AG04449 (cell line): ENCODE measurements at regions not wholly inside any gene's neighbourhood (a gene's known extent, or its start where the extent isn't known, plus 50 kb on each side); places are given as distances from the start of the nearest gene placed in this dataset.
A peak's percentile ranks its signal among the peaks of the same experiment; 100 is the strongest.

Experiments
- CTCF ChIA-PET: fragments of 350-600 bp; formaldehyde crosslinking; extraction: SDS; loops from one replicate; lab custom pipeline; 2021; ENCODE audit warnings: antibody characterized with exemption; lab: Yijun Ruan, JAX
- POLR2A ChIA-PET: fragments of 400-600, 350-600 bp; formaldehyde crosslinking; extraction: SDS; loops from one replicate; lab custom pipeline; 2020; ENCODE audit warnings: antibody characterized with exemption, inconsistent platforms; lab: Yijun Ruan, JAX
- DNase-seq: peaks from one replicate; pipeline ENCODE4 v3.0.0-alpha.2; 2010; ENCODE audit warnings: low read depth, low spot score
- H3K4me3 ChIP-seq: 2 replicates; pipeline ENCODE4 v1.5.1; 2011; ENCODE audit warnings: low read depth, mild to moderate bottlenecking, control low read depth, low read length
- CTCF ChIP-seq: IDR thresholded peaks from one replicate; pipeline ENCODE4 v1.5.1; 2011; ENCODE audit warnings: mild to moderate bottlenecking, moderate library complexity, low read length, control low read depth, inconsistent platforms; ENCODE audit not compliant: insufficient read depth; ENCODE audit errors: missing control alignments

- no peak overlapping the region for H3K4me3 ChIP-seq
- no peak for DNase-seq
- ChIA-PET CTCF (interaction anchor here (0.9 kb wide), 1 partner anchor 10 kb away, joined by 3 read pairs; no protein-coding TSS in a partner anchor), POLR2A (no interaction called here)
- no peak for TF ChIP-seq CTCF
Measured at GRCh38 chr5:98243972-98244371, 529.5 kb upstream of the RGMB start.

- POLR2A ChIA-PET, result interaction anchor here (0.7 to 1.0 kb wide), 2 partner anchors 35 to 93 kb away, joined by 3 to 4 read pairs; no protein-coding TSS in a partner anchor
- CTCF ChIA-PET, result no interaction called here
- H3K4me3 ChIP-seq, result no peak overlapping the region
- peak; percentile 86 for DNase-seq
- no peak for TF ChIP-seq CTCF
Measured at GRCh38 chr5:98248949-98249348, 524.5 kb upstream of the RGMB start.

GRCh38 chr5:98258939-98259338 is 514.5 kb upstream of the RGMB start:
- no peak overlapping the region for H3K4me3 ChIP-seq
- ChIA-PET POLR2A (no interaction called here), CTCF (no interaction called here)
- TF ChIP-seq CTCF, result no peak
- DNase-seq, result no peak

GRCh38 chr5:98259595-98259994 is 513.9 kb upstream of the RGMB start:
- no peak for TF ChIP-seq CTCF
- ChIA-PET CTCF (no interaction called here), POLR2A (no interaction called here)
- no peak overlapping the region for H3K4me3 ChIP-seq
- no peak for DNase-seq

- CTCF ChIA-PET, result no interaction called here
- no peak overlapping the region for H3K4me3 ChIP-seq
- DNase-seq, result no peak
- no peak for TF ChIP-seq CTCF
- POLR2A ChIA-PET, result no interaction called here
Measured at GRCh38 chr5:98263084-98263483, 510.4 kb upstream of the RGMB start.

GRCh38 chr5:98268162-98268860 is 505.2 kb upstream of the RGMB start:
- POLR2A ChIA-PET, result no interaction called here
- CTCF ChIA-PET, result interaction anchor here (1.2 kb wide), 1 partner anchor 63 kb away, joined by 3 read pairs; no protein-coding TSS in a partner anchor
- TF ChIP-seq CTCF, result no peak
- DNase-seq, result no peak
- H3K4me3 ChIP-seq, result no peak overlapping the region
